Natural killer cell (primary cell): ENCODE measurements at regions not wholly inside any gene's neighbourhood (a gene's known extent, or its start where the extent isn't known, plus 50 kb on each side); places are given as distances from the start of the nearest gene placed in this dataset.

Experiments used
- ATAC-seq, 3 donors: fragments of 150-1000 bp in 2 of 3; fragments of 200-7000 bp in 1 of 3; cut with Tn5 transposase; 1 replicate in 1 of 3; 2 replicates in 2 of 3; pipeline ENCODE4 v1.10.0; 2021; ENCODE audit warnings: mild to moderate bottlenecking in 2 of 3, moderate library complexity in 2 of 3
- DNase-seq, 2 donors: peaks; one replicate each; pipeline versions ENCODE4 v3.0.0 to v3.0.0-alpha.2; 2013 to 2021; ENCODE audit warnings: mixed read lengths in 1 of 2
- H3K27ac ChIP-seq: one replicate; pipeline ENCODE4 v1.5.1; 2013; ENCODE audit warnings: mild to moderate bottlenecking, low read length
- H3K27me3 ChIP-seq: one replicate; pipeline ENCODE4 v1.6.1; 2013; ENCODE audit warnings: low read length; ENCODE audit not compliant: control insufficient read depth, insufficient read depth
- H3K36me3 ChIP-seq: one replicate; pipeline ENCODE4 v1.6.1; 2013; ENCODE audit warnings: low read length; ENCODE audit not compliant: control insufficient read depth, insufficient read depth
- H3K4me1 ChIP-seq: one replicate; pipeline ENCODE4 v1.6.1; 2013; ENCODE audit warnings: low read length; ENCODE audit not compliant: control insufficient read depth, insufficient read depth
- H3K4me3 ChIP-seq: one replicate; pipeline ENCODE4 v1.5.1; 2013; ENCODE audit warnings: low read length
- H3K9me3 ChIP-seq: one replicate; pipeline ENCODE4 v1.6.1; 2013; ENCODE audit warnings: low read length; ENCODE audit not compliant: control insufficient read depth, insufficient read depth
- H3K27ac Mint-ChIP-seq, 2 donors: one replicate each; pipeline ENCODE4 v1.8.0; 2022; ENCODE audit warnings: mild to moderate bottlenecking in 2 of 2, mixed read lengths in 2 of 2, moderate library complexity in 1 of 2
- H3K27me3 Mint-ChIP-seq, 2 donors: one replicate each; pipeline ENCODE4 v1.8.0; 2022; ENCODE audit warnings: low read depth in 2 of 2, mixed read lengths in 2 of 2
- H3K36me3 Mint-ChIP-seq: one replicate; pipeline ENCODE4 v1.8.0; 2022; ENCODE audit warnings: mixed read lengths
- H3K4me1 Mint-ChIP-seq, 2 donors: one replicate each; pipeline ENCODE4 v1.8.0; 2022; ENCODE audit warnings: mixed read lengths in 2 of 2
- H3K4me3 Mint-ChIP-seq: one replicate; pipeline ENCODE4 v1.8.0; 2022; ENCODE audit warnings: mild to moderate bottlenecking, moderate library complexity, mixed read lengths
- H3K9me3 Mint-ChIP-seq, 2 donors: one replicate each; pipeline ENCODE4 v1.8.0; 2022; ENCODE audit warnings: mixed read lengths in 2 of 2
- CTCF ChIP-seq: fragments of 200-600 bp; IDR thresholded peaks from one replicate; pipeline ENCODE4 v1.8.0; 2022; ENCODE audit warnings: antibody characterized with exemption
- WGBS: methylation state at CpG from one replicate; pipeline ENCODE4 v1.1.7; 2013; ENCODE audit warnings: missing lambda C conversion rate; ENCODE audit not compliant: insufficient coverage; 5-methylcytosine and 5-hydroxymethylcytosine counted together
- intact Hi-C: fragments of 100-400 bp; cut with micrococcal nuclease; formaldehyde crosslinking; loops from one replicate; pipeline ENCODE4 v1.14.2; 2022

GRCh38 chr12:11565752-11566151 is 83.7 kb upstream of the ETV6 start:
- Histone ChIP-seq H3K9me3 (no peaks in the 10 kb centered on the region), H3K4me1 (no peaks in the 10 kb centered on the region), H3K36me3 (no peaks in the 10 kb centered on the region), H3K27me3 (no peaks in the 10 kb centered on the region), H3K27ac (no peak overlapping the region), H3K4me3 (no peak overlapping the region)
- Mint-ChIP-seq H3K4me1 (no peaks in the 10 kb centered on the region), H3K27me3 (peaks cover 2 to 20% of the 10 kb centered on the region in 2 donors), H3K27ac (no peak overlapping the region), H3K36me3 (no peaks in the 10 kb centered on the region), H3K4me3 (no peak overlapping the region), H3K9me3 (no peaks in the 10 kb centered on the region)
- 43% methylated on average over 2 of the region's 2 CpGs for WGBS
- no peak for TF ChIP-seq CTCF
- ATAC-seq (no peak), DNase-seq (no peak)
- intact Hi-C loops, result no loop called here

- DNase-seq, result no peak
- no peak for ATAC-seq
- 85% methylated on average over 3 of the region's 3 CpGs for WGBS
- intact Hi-C loops, result no loop called here
- Mint-ChIP-seq H3K9me3 (no peaks in the 10 kb centered on the region), H3K27ac (no peak overlapping the region), H3K4me1 (no peaks in the 10 kb centered on the region), H3K4me3 (no peak overlapping the region), H3K36me3 (no peaks in the 10 kb centered on the region), H3K27me3 (peaks cover 11 to 28% of the 10 kb centered on the region in 2 donors)
- H3K4me3 ChIP-seq, result no peak overlapping the region
- no peak for TF ChIP-seq CTCF
- no peaks in the 10 kb centered on the region for H3K9me3 ChIP-seq
- no peak overlapping the region for H3K27ac ChIP-seq
- no peaks in the 10 kb centered on the region for H3K4me1 ChIP-seq
- H3K27me3 ChIP-seq, result no peaks in the 10 kb centered on the region
- H3K36me3 ChIP-seq, result no peaks in the 10 kb centered on the region
Measured at GRCh38 chr12:11568155-11568761, 81.2 kb upstream of the ETV6 start.

- Histone ChIP-seq H3K9me3 (no peaks in the 10 kb centered on the region), H3K27me3 (no peaks in the 10 kb centered on the region), H3K4me1 (no peaks in the 10 kb centered on the region), H3K4me3 (no peak overlapping the region), H3K36me3 (no peaks in the 10 kb centered on the region), H3K27ac (no peak overlapping the region)
- H3K9me3 Mint-ChIP-seq, result no peaks in the 10 kb centered on the region
- TF ChIP-seq CTCF, result no peak
- no peak for DNase-seq
- H3K4me1 Mint-ChIP-seq, result no peaks in the 10 kb centered on the region
- H3K4me3 Mint-ChIP-seq, result no peak overlapping the region
- H3K27ac Mint-ChIP-seq, result no peak overlapping the region
- no peak for ATAC-seq
- H3K27me3 Mint-ChIP-seq, result peaks cover 11 to 25% of the 10 kb centered on the region in 2 donors
- WGBS, result 76% methylated on average over 8 of the region's 8 CpGs
- peaks cover under 1% of the 10 kb centered on the region for H3K36me3 Mint-ChIP-seq
- intact Hi-C loops, result no loop called here
Measured at GRCh38 chr12:11568762-11569478, 80.6 kb upstream of the ETV6 start.

- Mint-ChIP-seq H3K27me3 (peaks cover 11 to 30% of the 10 kb centered on the region in 2 donors), H3K36me3 (peaks cover 6% of the 10 kb centered on the region), H3K9me3 (no peaks in the 10 kb centered on the region), H3K4me1 (no peaks in the 10 kb centered on the region), H3K27ac (no peak overlapping the region), H3K4me3 (no peak overlapping the region)
- Histone ChIP-seq H3K27me3 (no peaks in the 10 kb centered on the region), H3K36me3 (no peaks in the 10 kb centered on the region), H3K4me3 (no peak overlapping the region), H3K4me1 (no peaks in the 10 kb centered on the region), H3K9me3 (no peaks in the 10 kb centered on the region), H3K27ac (no peak overlapping the region)
- DNase-seq (no peak), ATAC-seq (no peak)
- intact Hi-C loops, result no loop called here
- no peak for TF ChIP-seq CTCF
Measured at GRCh38 chr12:11569716-11570115, 79.8 kb upstream of the ETV6 start.
